ENCODE measurements at regions not wholly inside any gene's neighbourhood (a gene's known extent, or its start where the extent isn't known, plus 50 kb on each side); places are given as distances from the start of the nearest gene placed in this dataset.

DNA sequence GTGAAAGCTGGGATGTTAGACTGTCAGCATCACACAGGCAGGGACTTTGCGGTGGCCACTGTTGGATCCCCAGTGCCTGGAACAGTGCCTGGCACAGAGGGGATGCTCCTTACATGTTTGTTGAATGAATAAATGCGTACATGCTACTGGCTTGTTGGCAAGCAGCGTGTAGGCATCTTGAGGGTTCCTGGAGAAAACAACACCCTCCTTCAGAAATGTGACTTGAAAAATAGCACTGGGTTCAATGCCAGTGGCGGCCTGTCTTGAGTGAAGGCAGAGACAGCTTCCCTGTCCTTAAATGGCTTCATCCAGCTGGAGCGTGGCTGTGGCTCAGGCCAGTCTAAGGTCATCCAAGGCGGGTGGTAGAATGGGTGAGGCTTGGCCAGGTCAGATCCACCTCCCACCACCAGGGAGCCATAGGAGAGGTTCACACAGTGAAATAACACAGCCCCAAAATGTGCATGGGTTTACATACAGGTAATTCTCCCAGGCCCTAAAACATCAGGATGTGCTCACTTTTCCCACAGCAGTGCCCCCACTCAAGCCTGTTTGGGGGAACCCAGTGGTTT lies 171.4 kb downstream of the PHETA1 start:
- Histone ChIP-seq H3K36me3 (no peaks in the 10 kb centered on the region), H3K27me3 (peaks cover 0 to 16% of the 10 kb centered on the region in 2 donors), H3K4me3 (no peak overlapping the region), H3K4me1 (no peaks in the 10 kb centered on the region), H3K9me3 (no peaks in the 10 kb centered on the region), H3K27ac (no peak overlapping the region)
- TF ChIP-seq EP300 (IDR thresholded peaks at IDR 0.05), result no peak
- DNase-seq (ENCODE audit: low spot score in 2 of 2), result no peak
- WGBS, 2 donors, result 62 to 84% methylated on average over 6 of the region's 6 CpGs

DNA sequence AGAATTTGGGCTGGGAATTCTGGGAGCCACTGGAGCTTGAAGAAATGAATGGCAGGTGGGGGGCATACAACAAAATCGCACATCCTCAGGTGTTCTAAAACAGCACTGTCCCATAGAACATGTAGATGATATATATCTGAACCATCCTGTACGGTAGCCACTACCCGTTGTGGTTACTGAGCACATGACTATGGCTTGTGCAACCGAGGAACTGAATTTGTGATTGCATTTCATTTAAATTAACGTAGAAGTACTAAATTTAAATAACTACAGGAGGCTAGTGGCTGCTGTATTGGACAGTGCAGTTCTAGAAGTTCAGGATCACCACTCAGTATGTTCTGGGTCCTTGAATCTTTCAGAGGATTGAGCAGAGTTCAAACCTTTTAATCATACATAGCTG lies 172.4 kb downstream of the PHETA1 start:
- Histone ChIP-seq H3K36me3 (no peaks in the 10 kb centered on the region), H3K27ac (no peak overlapping the region), H3K4me1 (no peaks in the 10 kb centered on the region), H3K4me3 (no peak overlapping the region), H3K27me3 (peaks cover 0 to 20% of the 10 kb centered on the region in 2 donors), H3K9me3 (no peaks in the 10 kb centered on the region)
- TF ChIP-seq EP300 (IDR thresholded peaks at IDR 0.05) (no peak), POLR2A (IDR thresholded peaks at IDR 0.05) (no peak)
- TF ChIP-seq, protein P1, sequence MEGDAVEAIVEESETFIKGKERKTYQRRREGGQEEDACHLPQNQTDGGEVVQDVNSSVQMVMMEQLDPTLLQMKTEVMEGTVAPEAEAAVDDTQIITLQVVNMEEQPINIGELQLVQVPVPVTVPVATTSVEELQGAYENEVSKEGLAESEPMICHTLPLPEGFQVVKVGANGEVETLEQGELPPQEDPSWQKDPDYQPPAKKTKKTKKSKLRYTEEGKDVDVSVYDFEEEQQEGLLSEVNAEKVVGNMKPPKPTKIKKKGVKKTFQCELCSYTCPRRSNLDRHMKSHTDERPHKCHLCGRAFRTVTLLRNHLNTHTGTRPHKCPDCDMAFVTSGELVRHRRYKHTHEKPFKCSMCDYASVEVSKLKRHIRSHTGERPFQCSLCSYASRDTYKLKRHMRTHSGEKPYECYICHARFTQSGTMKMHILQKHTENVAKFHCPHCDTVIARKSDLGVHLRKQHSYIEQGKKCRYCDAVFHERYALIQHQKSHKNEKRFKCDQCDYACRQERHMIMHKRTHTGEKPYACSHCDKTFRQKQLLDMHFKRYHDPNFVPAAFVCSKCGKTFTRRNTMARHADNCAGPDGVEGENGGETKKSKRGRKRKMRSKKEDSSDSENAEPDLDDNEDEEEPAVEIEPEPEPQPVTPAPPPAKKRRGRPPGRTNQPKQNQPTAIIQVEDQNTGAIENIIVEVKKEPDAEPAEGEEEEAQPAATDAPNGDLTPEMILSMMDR (IDR thresholded peaks at IDR 0.05), result no peak
- WGBS, 2 donors, result 65 to 79% methylated on average over 5 of the region's 5 CpGs
- DNase-seq (ENCODE audit: low spot score in 2 of 2), result peak in 1 of 2 donors; percentile 20

DNA sequence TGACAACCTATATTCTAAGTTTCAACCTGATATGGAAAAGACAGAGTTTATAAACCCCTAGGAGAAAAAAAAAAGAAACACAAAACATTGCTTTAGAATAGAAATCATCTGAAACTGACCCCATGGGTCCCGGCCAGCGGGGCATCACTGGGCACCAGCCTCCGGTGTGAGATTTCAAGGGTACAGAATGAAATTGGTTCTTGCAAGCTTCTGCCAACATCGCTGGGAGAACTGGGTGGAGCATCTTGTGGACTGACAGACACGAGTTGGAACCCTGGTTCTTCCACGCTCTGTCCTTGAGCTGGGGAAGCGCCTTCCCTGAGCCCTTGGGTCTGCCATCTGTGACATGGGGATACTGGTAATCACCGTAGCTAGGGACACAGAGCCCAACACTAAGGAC lies 173.6 kb downstream of the PHETA1 start:
- peaks cover 0 to 23% of the 10 kb centered on the region in 2 donors for H3K27me3 ChIP-seq
- no peak overlapping the region for H3K4me3 ChIP-seq
- TF ChIP-seq, protein P1 (IDR thresholded peaks at IDR 0.05), result no peak
- TF ChIP-seq EP300 (IDR thresholded peaks at IDR 0.05), result no peak
- TF ChIP-seq POLR2A (IDR thresholded peaks at IDR 0.05), result no peak
- no peak for DNase-seq (ENCODE audit: low spot score in 2 of 2)
- no peaks in the 10 kb centered on the region for H3K36me3 ChIP-seq
- 79 to 85% methylated on average over 8 of the region's 8 CpGs for WGBS, 2 donors
- H3K27ac ChIP-seq, result no peak overlapping the region
- H3K9me3 ChIP-seq, result no peaks in the 10 kb centered on the region
- H3K4me1 ChIP-seq, result no peaks in the 10 kb centered on the region

DNA sequence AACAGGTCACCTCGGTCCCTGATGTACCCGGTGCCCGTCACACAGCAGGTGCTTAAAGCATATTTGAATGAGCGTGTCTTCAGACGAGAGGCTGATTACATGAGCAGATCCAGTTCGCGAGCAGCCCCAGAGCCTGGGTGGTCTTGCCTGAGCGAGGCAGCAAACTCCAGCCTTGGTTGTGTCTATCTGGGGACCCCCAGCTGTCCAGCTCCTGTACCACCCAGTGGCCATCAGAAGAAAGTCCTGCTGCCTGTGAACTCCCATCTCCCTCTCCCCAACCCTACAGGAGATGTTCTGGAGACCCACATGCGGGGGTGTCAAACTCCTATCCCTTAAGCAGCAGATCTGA lies 174.2 kb downstream of the PHETA1 start:
- Histone ChIP-seq H3K27me3 (peaks cover 0 to 23% of the 10 kb centered on the region in 2 donors), H3K4me1 (no peaks in the 10 kb centered on the region), H3K27ac (no peak overlapping the region), H3K4me3 (no peak overlapping the region), H3K36me3 (no peaks in the 10 kb centered on the region), H3K9me3 (peaks cover 0 to 3% (median 0%) of the 10 kb centered on the region in 4 donors)
- no peak for DNase-seq (ENCODE audit: low spot score in 2 of 2)
- TF ChIP-seq, protein P1 (IDR thresholded peaks at IDR 0.05), result no peak
- TF ChIP-seq EP300 (IDR thresholded peaks at IDR 0.05) (no peak), POLR2A (IDR thresholded peaks at IDR 0.05) (no peak)
- WGBS, 2 donors, result 48 to 58% methylated on average over 8 to 9 of the region's 9 CpGs

DNA sequence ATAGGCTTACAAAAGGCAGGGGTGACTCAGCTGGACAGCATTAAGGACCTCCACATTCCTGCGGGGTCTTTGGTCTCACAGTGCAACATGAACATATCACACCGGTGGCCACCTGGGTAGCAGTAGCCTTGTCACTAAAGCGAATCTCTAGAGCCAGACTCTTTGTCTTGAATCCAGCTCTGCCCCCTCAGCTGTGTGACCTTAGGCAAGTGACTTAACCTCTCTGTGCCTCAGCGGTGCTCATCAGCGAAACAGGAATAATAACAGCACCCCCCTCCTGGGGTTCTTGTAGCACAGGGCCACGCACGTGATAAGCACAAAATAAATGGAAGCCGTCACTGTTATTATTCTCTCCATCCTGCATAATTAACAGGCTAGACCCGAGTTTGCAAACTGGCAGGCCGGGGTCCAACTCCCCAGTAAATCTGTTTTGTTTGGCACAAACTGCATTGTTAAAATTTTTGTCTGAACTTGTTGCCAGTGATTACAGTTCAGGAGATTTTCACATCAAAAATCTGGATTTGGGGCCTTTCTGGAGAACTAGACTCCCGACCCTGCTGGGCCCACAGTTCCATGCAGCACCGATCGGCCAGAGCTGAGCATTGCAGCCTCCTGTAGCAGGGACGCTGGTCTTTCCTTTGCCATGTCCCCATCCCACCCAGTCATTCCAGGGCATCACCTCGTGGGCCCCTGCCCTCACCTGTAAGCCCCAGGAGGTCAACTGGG lies 174.8 kb downstream of the PHETA1 start:
- DNase-seq (ENCODE audit: low spot score in 2 of 2), result no peak
- Histone ChIP-seq H3K27ac (no peak overlapping the region), H3K4me3 (no peak overlapping the region), H3K9me3 (peaks cover 0 to 4% (median 0%) of the 10 kb centered on the region in 4 donors), H3K27me3 (peaks cover 0 to 23% of the 10 kb centered on the region in 2 donors), H3K36me3 (no peaks in the 10 kb centered on the region), H3K4me1 (no peaks in the 10 kb centered on the region)
- whole genome bisulfite sequencing, 2 donors, result 49 to 54% methylated on average over 15 of the region's 15 CpGs
- TF ChIP-seq POLR2A (IDR thresholded peaks at IDR 0.05) (no peak), EP300 (IDR thresholded peaks at IDR 0.05) (no peak)
- TF ChIP-seq, protein P1 (IDR thresholded peaks at IDR 0.05), result no peak
